A549 (cell line): ENCODE measurements at regions not wholly inside any gene's neighbourhood (a gene's known extent, or its start where the extent isn't known, plus 50 kb on each side); places are given as distances from the start of the nearest gene placed in this dataset.

ENCODE experiments used
- CEBPB ChIP-seq, 2 experiments: fragments of >200 bp in 1 of 2; sonication (Bioruptor Twin) in 1 of 2; formaldehyde crosslinking in 1 of 2; IDR thresholded peaks; 2 replicates each; pipeline ENCODE4 v1.6.1; 2012 to 2016
- POLR2A ChIP-seq: IDR thresholded peaks from 2 replicates; pipeline ENCODE4 v1.6.1; 2012; ENCODE audit warnings: mild to moderate bottlenecking, low read length

DNA sequence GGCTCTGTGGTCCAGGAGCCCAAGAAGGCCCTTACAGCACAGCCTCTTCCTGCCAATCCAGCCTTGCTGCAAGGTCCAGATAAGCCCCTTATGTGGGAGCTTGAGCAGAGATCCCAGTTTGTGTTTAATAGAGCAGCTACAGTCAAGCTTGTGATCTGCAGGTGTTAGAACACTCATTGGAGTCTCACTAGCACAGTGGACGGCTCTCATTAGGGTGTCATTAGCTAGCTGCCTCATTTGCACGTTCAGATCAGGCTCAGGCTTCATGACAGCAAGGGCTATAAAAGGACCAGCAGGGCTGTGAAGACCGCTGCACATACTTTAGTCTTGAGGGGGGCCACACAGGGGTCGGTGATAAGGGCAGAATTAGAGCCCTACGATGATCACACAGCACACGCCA, 443.2 kb downstream of the RPS24 start:
- no peak for TF ChIP-seq POLR2A
- no peak for TF ChIP-seq CEBPB (IDR thresholded peaks at IDR 0.05)
